HFFc6 (cell line): ENCODE measurements at regions not wholly inside any gene's neighbourhood (a gene's known extent, or its start where the extent isn't known, plus 50 kb on each side); places are given as distances from the start of the nearest gene placed in this dataset.

ENCODE experiments used
- DNase-seq: peaks from one replicate; pipeline ENCODE4 v3.0.0-alpha.2; 2018
- H3K27ac Mint-ChIP-seq: 2 replicates; pipeline ENCODE4 v1.8.0; 2020; ENCODE audit warnings: mild to moderate bottlenecking, mixed read lengths
- H3K27me3 Mint-ChIP-seq: 2 replicates; pipeline ENCODE4 v1.8.0; 2021; ENCODE audit warnings: mild to moderate bottlenecking, moderate library complexity, mixed read lengths; ENCODE audit not compliant: insufficient read depth
- H3K36me3 Mint-ChIP-seq: 2 replicates; pipeline ENCODE4 v1.8.0; 2021; ENCODE audit warnings: low read depth, mixed read lengths
- H3K4me1 Mint-ChIP-seq: 2 replicates; pipeline ENCODE4 v1.8.0; 2020; ENCODE audit warnings: low read depth, mixed read lengths
- H3K4me3 Mint-ChIP-seq: 2 replicates; pipeline ENCODE4 v1.8.0; 2020; ENCODE audit warnings: mild to moderate bottlenecking, moderate library complexity, mixed read lengths
- H3K9me3 Mint-ChIP-seq: 2 replicates; pipeline ENCODE4 v1.8.0; 2020; ENCODE audit warnings: mild to moderate bottlenecking, mixed read lengths
- CTCF ChIP-seq: fragments of 200-600 bp; sonication (generic); IDR thresholded peaks from 2 replicates; pipeline ENCODE4 v1.5.0; 2021; ENCODE audit warnings: antibody characterized with exemption, mild to moderate bottlenecking

GRCh38 chr14:36441283-36441682 lies 78.7 kb downstream of the NKX2-1 start:
- no peak for DNase-seq
- no peaks in the 10 kb centered on the region for H3K4me1 Mint-ChIP-seq
- no peak for TF ChIP-seq CTCF
- H3K36me3 Mint-ChIP-seq: no peaks in the 10 kb centered on the region
- no peak overlapping the region for H3K27ac Mint-ChIP-seq
- no peak overlapping the region for H3K4me3 Mint-ChIP-seq
- peaks cover 2% of the 10 kb centered on the region for H3K27me3 Mint-ChIP-seq
- no peaks in the 10 kb centered on the region for H3K9me3 Mint-ChIP-seq

- TF ChIP-seq CTCF: no peak
- H3K36me3 Mint-ChIP-seq: no peaks in the 10 kb centered on the region
- no peaks in the 10 kb centered on the region for H3K4me1 Mint-ChIP-seq
- H3K9me3 Mint-ChIP-seq: no peaks in the 10 kb centered on the region
- H3K27ac Mint-ChIP-seq: no peak overlapping the region
- peaks cover 2% of the 10 kb centered on the region for H3K27me3 Mint-ChIP-seq
- no peak for DNase-seq
- no peak overlapping the region for H3K4me3 Mint-ChIP-seq
These were observed 80.3 kb downstream of the NKX2-1 start for GRCh38 chr14:36439766-36440165.

- H3K27me3 Mint-ChIP-seq: peaks cover 2% of the 10 kb centered on the region
- no peak overlapping the region for H3K4me3 Mint-ChIP-seq
- no peaks in the 10 kb centered on the region for H3K36me3 Mint-ChIP-seq
- H3K4me1 Mint-ChIP-seq: no peaks in the 10 kb centered on the region
- TF ChIP-seq CTCF: no peak
- H3K27ac Mint-ChIP-seq: no peak overlapping the region
- no peaks in the 10 kb centered on the region for H3K9me3 Mint-ChIP-seq
- no peak for DNase-seq
These were observed 81.1 kb downstream of the NKX2-1 start for GRCh38 chr14:36438883-36439282.

- no peak overlapping the region for H3K4me3 Mint-ChIP-seq
- H3K9me3 Mint-ChIP-seq: no peaks in the 10 kb centered on the region
- TF ChIP-seq CTCF: no peak
- no peak overlapping the region for H3K27ac Mint-ChIP-seq
- no peaks in the 10 kb centered on the region for H3K36me3 Mint-ChIP-seq
- no peaks in the 10 kb centered on the region; the same call in 1 of the 2 replicates for H3K27me3 Mint-ChIP-seq
- H3K4me1 Mint-ChIP-seq: no peaks in the 10 kb centered on the region
- DNase-seq: no peak
These were observed 89.4 kb downstream of the NKX2-1 start for GRCh38 chr14:36430662-36431084.

GRCh38 chr14:36430169-36430568 lies 89.9 kb downstream of the NKX2-1 start:
- no peaks in the 10 kb centered on the region for H3K9me3 Mint-ChIP-seq
- H3K4me3 Mint-ChIP-seq: no peak overlapping the region
- TF ChIP-seq CTCF: no peak
- no peak overlapping the region for H3K27ac Mint-ChIP-seq
- DNase-seq: no peak
- no peaks in the 10 kb centered on the region for H3K36me3 Mint-ChIP-seq
- H3K27me3 Mint-ChIP-seq: no peaks in the 10 kb centered on the region; the same call in 1 of the 2 replicates
- no peaks in the 10 kb centered on the region for H3K4me1 Mint-ChIP-seq

GRCh38 chr14:36429692-36430091 lies 90.3 kb downstream of the NKX2-1 start:
- Mint-ChIP-seq H3K36me3 (no peaks in the 10 kb centered on the region), H3K4me3 (no peak overlapping the region), H3K27me3 (no peaks in the 10 kb centered on the region; the same call in 1 of the 2 replicates), H3K27ac (no peak overlapping the region), H3K9me3 (no peaks in the 10 kb centered on the region), H3K4me1 (no peaks in the 10 kb centered on the region)
- DNase-seq: no peak
- no peak for TF ChIP-seq CTCF
